ENCODE measurements at regions not wholly inside any gene's neighbourhood (a gene's known extent, or its start where the extent isn't known, plus 50 kb on each side); places are given as distances from the start of the nearest gene placed in this dataset.
"Not testable (repeated sequence)": the region's sequence is repeated elsewhere in the genome, so short reads cannot be mapped to it uniquely, and the experiment has no call there.

DNA sequence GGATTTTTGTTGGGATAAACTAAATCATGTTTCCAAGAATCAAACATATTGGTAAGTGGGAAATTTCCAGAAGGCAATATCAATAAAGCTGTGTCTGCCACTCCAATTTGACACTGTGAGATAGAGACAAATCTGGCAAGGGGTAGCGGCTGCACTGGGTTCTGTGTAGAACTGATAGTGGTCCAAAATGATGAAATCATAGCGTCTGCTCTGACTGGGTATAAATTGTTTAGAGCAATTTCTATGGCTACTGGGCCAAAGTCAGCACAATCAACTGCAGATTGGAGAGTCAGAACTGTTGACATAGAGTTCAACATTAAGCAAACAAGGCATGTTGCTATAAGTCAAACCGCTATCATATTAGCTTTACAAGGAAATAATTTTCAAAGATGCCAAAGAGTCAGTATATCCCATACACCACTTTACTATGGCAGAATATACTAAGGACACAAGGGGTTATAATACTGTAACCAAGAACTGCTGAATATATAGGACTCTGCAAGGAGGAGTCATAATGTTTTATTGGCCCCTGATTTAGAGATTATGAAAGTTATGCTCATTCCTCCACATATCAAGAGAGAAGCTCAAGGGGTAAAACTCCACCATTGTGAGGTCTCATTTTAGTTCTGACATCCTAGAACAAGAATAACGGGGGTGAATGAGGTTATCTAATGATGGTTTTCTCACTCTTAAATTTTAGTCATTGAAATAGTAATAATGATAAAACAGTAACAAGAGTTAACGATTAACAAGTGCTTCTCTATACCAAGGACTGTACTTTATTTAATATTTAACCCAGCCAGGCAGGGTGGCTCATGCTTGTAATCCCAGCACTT lies 309.7 kb upstream of the GADL1 start:
- no peak for DNase-seq
- BruUV-seq (replicated peaks) = no TSS peak

DNA sequence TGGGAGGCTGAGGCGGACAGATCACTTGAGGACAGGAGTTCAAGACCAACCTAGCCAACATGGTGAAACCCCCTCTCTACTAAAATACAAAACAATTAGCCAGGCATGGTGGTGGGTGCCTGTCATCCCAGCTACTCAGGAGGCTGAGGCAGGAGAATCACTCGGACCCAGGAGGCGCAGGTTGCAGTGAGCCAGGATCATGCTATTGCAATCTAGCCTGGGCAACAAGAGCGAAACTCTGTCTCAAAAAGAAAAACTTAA lies 310.3 kb upstream of the GADL1 start:
- H3K27ac ChIP-seq; H3K4me2 ChIP-seq; H3K4me1 ChIP-seq (replicated peaks; ENCODE audit: insufficient read depth); CTCF ChIA-PET; H4K20me1 ChIP-seq (ENCODE audit: insufficient read depth); H3K9me3 ChIP-seq (ENCODE audit: insufficient read depth, low read depth); BruUV-seq (replicated peaks); H3K27me3 ChIP-seq (ENCODE audit: insufficient read depth, low read depth); DNase-seq; H3K79me2 ChIP-seq (ENCODE audit: low read depth); H2AFZ ChIP-seq; intact Hi-C loops (cut with micrococcal nuclease; ENCODE audit: unreplicated experiment); H3K4me3 ChIP-seq; H3K36me3 ChIP-seq (ENCODE audit: low read depth); H3K9me2 ChIP-seq (ENCODE audit: insufficient read depth); H3F3A ChIP-seq (ENCODE audit: insufficient read depth, low read depth); POLR2A ChIA-PET (ENCODE audit: unreplicated experiment): not testable (repeated sequence)

More for the DNA sequence above, 309.7 kb upstream of the GADL1 start:
- H3K36me3 ChIP-seq (ENCODE audit: low read depth) = no peaks in the 10 kb centered on the region
- ChIA-PET CTCF (no interaction called here), POLR2A (ENCODE audit: unreplicated experiment) (no interaction called here)
- intact Hi-C loops (cut with micrococcal nuclease; ENCODE audit: unreplicated experiment) = no loop called here
- no peaks in the 10 kb centered on the region for H3F3A ChIP-seq (ENCODE audit: insufficient read depth, low read depth)
- H3K27ac ChIP-seq = no peak overlapping the region
- H4K20me1 ChIP-seq (ENCODE audit: insufficient read depth) = no peaks in the 10 kb centered on the region
- H3K4me3 ChIP-seq = no peak overlapping the region
- no peaks in the 10 kb centered on the region for H3K4me1 ChIP-seq (replicated peaks; ENCODE audit: insufficient read depth)
- H3K79me2 ChIP-seq (ENCODE audit: low read depth) = no peaks in the 10 kb centered on the region
- H3K9me2 ChIP-seq (ENCODE audit: insufficient read depth) = no peaks in the 10 kb centered on the region
- TF ChIP-seq, protein P1, sequence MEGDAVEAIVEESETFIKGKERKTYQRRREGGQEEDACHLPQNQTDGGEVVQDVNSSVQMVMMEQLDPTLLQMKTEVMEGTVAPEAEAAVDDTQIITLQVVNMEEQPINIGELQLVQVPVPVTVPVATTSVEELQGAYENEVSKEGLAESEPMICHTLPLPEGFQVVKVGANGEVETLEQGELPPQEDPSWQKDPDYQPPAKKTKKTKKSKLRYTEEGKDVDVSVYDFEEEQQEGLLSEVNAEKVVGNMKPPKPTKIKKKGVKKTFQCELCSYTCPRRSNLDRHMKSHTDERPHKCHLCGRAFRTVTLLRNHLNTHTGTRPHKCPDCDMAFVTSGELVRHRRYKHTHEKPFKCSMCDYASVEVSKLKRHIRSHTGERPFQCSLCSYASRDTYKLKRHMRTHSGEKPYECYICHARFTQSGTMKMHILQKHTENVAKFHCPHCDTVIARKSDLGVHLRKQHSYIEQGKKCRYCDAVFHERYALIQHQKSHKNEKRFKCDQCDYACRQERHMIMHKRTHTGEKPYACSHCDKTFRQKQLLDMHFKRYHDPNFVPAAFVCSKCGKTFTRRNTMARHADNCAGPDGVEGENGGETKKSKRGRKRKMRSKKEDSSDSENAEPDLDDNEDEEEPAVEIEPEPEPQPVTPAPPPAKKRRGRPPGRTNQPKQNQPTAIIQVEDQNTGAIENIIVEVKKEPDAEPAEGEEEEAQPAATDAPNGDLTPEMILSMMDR (conservative IDR thresholded peaks at IDR 0.05) = no peak
- TF ChIP-seq EZH2 (IDR thresholded peaks at IDR 0.05; ENCODE audit: low read depth) = no peak
- H3K9me3 ChIP-seq (ENCODE audit: insufficient read depth, low read depth) = no peaks in the 10 kb centered on the region
- H2AFZ ChIP-seq = no peak overlapping the region
- H3K4me2 ChIP-seq = no peak overlapping the region
- no peaks in the 10 kb centered on the region for H3K27me3 ChIP-seq (ENCODE audit: insufficient read depth, low read depth)

DNA sequence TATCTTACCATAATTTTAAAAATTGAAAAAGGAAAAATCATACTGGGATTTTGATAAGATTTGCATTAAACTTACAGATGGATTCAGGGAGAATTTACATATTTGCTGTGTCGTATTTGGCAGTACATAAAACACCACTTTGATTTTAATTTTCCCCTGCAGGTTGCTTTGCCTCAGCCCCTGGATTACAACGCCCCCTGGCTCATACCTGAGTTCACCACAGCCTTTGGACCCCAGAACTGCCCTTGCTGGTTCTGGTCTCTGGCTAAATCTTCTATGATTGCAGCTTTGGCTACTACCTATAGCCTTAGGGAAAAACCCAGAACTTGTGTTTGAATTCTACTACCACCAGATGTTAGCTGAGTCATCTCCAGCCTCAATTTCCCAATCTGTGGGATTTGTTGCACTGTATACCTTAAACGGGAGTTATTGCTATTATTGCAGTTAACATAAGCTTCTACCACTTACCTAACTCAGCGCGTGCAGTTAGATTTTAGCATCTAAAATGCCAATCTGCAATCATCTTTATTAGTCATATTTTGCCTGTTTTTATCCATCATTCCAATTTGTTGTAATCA lies 315.7 kb upstream of the GADL1 start:
- TF ChIP-seq, protein P1 (conservative IDR thresholded peaks at IDR 0.05) = no peak
- TF ChIP-seq EZH2 (IDR thresholded peaks at IDR 0.05; ENCODE audit: low read depth) = no peak
- ChIA-PET POLR2A (ENCODE audit: unreplicated experiment) (no interaction called here), CTCF (interaction anchor here (0.5 to 0.6 kb wide), 2 partner anchors 20 to 71 kb away, joined by 3 to 5 read pairs; no protein-coding TSS in a partner anchor)
- H3K9me3 ChIP-seq (ENCODE audit: insufficient read depth, low read depth) = no peaks in the 10 kb centered on the region
- H2AFZ ChIP-seq = no peak overlapping the region
- H4K20me1 ChIP-seq (ENCODE audit: insufficient read depth) = no peaks in the 10 kb centered on the region
- H3K27me3 ChIP-seq (ENCODE audit: insufficient read depth, low read depth) = no peaks in the 10 kb centered on the region
- intact Hi-C loops (cut with micrococcal nuclease; ENCODE audit: unreplicated experiment) = no loop called here
- no peak for DNase-seq
- H3K4me3 ChIP-seq = no peak overlapping the region
- H3K9me2 ChIP-seq (ENCODE audit: insufficient read depth) = no peaks in the 10 kb centered on the region
- no peak overlapping the region for H3K27ac ChIP-seq
- no peaks in the 10 kb centered on the region for H3K36me3 ChIP-seq (ENCODE audit: low read depth)
- H3K79me2 ChIP-seq (ENCODE audit: low read depth) = no peaks in the 10 kb centered on the region
- H3F3A ChIP-seq (ENCODE audit: insufficient read depth, low read depth) = no peaks in the 10 kb centered on the region
- no TSS peak for BruUV-seq (replicated peaks)
- H3K4me2 ChIP-seq = no peak overlapping the region
- H3K4me1 ChIP-seq (replicated peaks; ENCODE audit: insufficient read depth) = peaks cover 10% of the 10 kb centered on the region; the same call in 1 of the 2 replicates
